GDM1 (cell line): ENCODE measurements at regions not wholly inside any gene's neighbourhood (a gene's known extent, or its start where the extent isn't known, plus 50 kb on each side); places are given as distances from the start of the nearest gene placed in this dataset.

Source experiments
- DNase-seq: peaks from one replicate; lab custom pipeline; 2025; lab: John Stamatoyannopoulos, UW

DNA sequence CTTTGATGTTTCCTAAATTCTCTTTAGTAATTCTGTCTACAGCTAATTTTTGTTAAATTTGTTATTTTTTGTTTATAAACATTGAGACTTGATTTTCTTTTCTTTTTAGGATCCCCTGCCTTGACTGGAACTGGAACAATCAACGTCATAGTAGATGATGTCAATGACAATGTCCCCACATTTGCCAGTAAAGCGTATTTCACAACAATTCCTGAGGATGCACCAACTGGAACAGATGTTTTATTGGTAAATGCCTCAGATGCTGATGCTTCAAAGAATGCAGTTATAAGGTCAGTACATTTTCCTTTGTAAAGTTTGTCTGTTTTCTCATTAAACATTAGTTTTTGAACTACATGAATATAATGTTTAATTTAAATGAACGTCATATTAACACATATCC, 119.4 kb downstream of the FAT4 start:
- no peak for DNase-seq

DNA sequence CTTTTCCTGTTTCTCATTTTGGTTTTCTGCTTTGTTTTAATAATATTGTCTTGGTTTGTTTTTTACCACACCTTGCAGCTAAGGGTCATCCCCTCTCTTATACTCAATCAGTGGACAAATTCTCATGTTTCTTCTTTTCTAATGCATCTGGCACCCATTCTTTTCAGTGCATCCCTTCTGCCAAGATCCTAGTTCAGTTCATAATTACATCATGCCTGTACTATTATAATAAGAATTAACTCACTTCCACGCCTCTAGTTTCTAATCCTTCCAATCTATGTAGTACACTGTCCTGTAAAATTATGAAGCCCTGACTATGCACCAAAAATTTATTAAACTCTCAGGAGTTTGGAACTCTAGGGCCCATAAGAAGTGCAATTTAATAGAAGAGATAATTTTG, 126.1 kb downstream of the FAT4 start:
- no peak for DNase-seq

DNA sequence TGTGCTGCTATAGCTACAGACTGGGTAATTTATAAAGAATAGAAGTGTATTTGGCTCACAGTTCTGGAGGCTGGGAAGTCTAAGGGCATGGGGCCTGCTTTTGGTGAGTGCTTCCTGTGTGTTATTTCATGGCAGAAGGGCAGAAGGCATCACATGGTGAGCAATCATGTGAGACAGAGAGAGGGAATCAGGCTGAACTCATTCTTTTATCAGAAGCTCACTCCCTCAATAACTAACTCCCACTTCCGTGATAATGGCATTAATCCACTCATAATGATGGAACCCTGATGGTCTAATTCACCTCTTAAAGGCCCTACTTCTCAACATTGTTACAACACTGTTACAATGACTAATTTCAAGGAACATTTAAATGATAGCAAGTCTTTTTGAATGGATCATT, 129.4 kb downstream of the FAT4 start:
- DNase-seq, result no peak

DNA sequence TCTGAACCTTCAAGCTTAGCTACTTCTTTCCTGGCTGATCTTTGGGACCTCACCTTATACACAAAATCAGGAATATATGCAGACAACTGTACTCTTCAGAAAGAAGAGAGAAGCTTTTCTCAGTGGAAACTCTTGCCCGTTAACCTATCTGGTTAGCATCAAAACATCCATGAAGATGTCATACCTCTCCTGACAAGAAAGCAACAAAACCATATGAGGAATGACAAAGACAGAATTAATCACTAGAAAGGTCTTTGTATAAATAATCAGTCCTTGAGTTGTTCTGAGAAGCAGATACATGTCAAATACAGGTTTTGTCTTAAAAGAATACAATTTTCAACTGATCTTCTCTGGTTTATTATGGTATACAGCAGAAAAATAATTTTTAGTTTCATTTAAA, 130.8 kb downstream of the FAT4 start:
- DNase-seq, result no peak

DNA sequence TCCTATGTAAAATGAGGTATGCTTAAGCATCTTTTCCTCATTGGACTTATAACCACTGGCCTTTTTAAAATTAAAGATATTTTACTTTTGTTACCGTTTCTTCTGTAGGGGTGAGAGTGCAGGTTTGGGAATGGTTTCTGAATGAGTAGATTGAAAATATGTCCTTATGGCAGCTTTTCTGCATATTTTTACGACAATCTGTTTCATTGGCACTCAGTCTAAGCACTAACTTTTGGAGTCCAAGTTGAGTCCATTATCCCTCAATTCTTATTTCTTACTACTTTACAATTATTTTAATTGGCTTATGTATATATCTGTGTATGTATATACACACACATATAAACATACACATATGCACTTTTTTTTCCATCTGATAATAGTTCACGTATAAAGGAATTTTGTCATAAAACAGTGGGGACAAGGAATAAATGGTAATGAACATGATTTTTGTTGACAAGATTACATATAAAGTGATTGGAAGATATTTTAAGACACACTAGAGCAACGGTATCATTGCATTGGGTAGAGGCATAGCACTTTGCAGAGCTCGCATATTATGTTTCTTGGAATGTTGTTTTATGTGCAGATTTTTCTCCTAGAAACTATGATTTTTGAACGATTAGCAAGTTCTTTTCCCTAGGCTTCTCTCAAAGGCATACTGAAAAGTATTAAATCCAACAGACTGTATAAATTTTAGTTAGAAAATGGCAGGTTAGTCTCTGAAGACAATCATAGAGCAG, 133.0 kb downstream of the FAT4 start:
- no peak for DNase-seq

DNA sequence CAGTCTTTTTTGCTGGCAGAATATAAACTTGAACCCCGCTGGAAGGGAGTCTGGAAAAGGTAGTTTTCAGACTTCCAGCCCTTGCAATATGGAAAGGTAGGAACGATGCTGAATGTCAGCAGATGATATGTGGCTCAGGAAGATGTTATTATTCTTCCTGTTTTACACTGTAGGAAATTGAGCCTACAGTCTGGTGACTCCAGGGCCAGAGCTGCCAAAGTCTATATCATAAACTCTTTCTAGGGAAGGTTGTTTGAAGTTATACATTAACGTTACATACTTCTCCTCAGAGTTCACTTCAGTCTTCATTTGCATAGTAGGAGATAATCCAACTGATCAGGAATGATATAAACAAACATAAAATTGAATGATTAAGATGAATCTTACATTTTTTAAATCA, 141.3 kb downstream of the FAT4 start:
- no peak for DNase-seq

DNA sequence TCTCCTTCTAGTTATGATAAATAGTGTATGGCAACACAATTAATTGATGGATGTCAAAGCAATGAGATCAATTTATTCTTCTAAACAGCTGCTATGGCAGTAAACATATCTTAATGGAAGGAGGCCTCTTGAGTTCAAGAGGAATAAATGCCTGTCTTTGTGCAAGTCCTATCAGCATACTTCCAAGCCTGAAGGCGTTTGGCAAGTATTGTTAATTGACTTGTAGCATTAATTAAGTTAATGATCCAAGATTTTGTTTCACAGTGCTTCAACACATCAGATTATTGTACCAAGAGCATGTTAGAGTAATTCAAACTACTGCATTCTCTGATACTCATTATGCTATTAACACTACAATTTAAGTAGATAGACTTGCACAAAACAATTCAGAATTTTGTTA, 144.8 kb downstream of the FAT4 start:
- no peak for DNase-seq

DNA sequence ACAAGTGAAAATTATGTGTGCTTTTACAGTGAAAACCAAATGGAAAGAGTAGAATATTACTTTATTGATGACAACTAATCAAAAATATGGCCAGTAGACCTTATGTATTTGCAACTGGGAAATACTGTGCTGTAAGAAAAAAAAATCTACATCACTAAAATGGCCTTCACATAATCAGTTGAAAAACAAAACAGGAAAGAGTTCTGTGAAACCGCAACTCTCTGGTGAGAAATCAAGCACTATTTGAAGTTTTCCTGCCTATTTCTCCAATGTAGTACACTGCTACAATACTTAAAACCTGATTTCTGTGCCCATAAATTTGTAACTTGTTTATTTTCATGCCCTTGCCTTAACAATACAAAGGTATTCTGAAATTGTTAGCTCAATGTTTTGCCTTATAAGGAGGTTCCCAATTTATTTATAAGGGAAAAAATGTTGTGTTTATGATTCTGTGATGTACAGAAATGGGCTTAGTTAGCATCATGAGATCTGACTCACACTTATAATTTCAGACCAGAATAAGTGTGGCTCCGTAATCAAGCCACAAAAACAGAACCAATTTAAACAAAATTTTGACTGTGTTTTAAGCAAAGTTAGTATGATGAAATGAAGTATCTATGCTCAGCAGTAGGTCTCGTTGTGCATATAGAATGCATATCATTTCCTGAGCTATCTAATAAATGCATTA, 147.1 kb downstream of the FAT4 start:
- no peak for DNase-seq

DNA sequence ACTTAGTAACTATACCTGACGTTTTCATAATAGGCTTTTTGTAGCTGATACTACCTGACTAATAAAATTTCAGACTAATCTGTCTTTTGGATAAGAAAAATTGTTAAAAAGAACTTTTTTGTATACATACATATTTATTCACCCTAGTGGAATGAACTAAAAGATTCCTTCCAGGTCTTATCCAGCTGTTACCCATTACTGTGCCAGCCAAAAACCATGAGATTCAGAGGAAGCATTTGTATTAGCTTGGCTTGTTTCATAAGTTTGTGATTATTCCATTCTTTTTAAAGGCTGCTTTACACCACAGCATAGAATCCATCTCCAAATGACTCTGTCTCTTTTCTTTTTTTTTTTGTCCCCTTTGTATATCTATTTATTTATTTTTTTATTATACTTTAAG, 149.4 kb downstream of the FAT4 start:
- DNase-seq, result no peak

DNA sequence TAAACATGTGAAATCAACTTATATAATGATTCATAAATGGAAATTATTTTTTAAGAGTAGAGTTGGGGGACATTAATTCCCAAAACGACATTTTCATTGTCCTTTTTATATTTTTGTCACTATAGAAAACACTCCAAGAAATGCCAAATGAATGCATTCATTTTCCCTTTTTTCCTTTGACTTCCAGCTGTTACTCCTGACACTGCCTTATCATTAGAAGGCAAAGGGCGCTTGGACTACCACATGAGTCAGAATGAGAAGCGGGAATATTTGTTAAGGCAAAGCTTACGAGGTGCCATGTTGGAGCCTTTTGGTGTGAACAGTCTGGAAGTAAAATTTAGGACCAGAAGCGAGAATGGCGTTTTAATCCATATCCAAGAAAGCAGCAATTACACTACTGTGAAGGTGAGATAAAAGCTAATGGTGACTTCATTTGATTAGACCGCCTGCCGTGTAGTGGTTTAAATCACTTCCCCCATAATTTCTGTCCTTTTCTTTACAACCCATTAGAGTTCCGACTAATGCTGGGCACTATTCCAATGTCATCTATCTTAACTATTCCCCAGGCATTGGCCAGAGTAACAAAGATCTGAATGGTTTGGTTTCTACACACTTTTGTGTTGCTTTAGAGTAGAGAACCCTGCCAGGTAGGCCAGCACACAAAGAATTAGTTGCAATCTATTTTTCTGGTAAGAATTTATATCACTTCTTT, 166.7 kb downstream of the FAT4 start:
- DNase-seq, result no peak

DNA sequence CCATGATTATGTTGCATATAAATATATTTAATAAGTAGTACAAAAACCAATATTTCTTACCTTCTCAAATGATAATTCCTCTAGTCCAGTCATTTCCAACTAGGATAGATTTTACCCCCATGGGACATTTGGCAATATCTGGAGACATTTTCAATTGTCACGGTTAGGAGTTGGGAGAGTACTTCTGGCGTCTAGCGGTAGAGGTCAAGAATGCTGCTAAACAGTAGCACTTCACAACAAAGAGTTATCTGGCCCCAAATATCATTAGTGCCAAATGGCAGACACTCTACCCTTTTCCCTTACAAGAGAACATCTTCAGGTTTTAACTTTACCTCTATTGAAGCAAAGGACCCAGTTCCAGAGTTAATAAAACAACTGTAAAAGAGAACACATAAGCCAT, 168.1 kb downstream of the FAT4 start:
- DNase-seq, result no peak

DNA sequence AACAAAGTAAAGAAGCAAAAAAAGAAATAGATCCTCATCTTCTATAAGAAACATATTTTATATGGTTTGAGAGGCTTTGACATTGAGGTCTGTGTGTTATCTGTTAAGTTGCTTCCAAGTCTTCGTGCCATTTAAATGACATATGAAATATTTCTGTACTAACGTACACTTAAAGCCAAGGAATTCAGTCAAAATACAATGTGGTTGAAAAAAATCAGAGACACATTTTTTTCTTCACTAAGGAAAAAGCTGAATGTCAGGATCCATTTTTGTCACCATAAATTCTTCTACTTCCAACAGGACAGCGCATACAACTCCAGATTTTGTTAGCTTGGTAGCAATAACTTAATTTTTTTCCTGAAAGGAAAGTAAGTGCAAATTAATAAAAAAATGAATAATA, 168.5 kb downstream of the FAT4 start:
- no peak for DNase-seq

DNA sequence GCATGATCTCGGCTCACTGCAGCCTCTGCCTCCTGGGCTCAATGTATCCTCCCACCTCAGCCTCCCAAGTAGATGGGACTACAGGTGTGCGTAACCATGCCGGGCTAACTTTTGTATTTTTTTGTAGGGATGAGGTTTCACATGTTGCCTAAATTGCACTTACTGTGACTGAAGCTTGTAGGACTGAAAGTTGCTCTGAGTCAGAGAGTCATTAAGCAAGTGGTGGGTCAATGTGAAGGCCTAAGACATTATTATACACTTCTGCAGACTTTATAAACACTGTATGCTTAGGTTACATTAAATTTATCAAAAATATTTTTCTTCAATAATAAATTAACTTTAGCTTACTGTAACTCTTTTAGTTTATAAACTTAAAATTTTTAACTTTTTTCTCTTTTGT, 170.2 kb downstream of the FAT4 start:
- no peak for DNase-seq

DNA sequence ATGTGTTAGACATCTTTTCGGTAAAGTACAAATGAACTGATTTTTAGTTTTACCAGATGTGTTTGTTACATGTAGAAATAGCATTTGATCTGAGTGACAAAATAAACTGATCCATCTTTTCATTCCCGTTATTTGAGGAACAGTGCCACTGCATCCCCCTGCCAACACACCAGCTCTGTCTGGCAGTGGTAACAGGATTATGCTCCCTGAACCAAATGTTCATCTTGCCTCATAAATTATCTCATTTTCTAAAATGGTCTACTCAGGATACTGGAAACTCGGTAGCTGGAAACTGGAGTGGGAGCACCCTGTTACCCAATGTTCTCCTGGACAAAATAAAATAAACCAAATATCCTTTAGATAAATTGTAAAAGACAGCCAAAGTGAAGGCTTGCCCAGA, 171.6 kb downstream of the FAT4 start:
- no peak for DNase-seq

DNA sequence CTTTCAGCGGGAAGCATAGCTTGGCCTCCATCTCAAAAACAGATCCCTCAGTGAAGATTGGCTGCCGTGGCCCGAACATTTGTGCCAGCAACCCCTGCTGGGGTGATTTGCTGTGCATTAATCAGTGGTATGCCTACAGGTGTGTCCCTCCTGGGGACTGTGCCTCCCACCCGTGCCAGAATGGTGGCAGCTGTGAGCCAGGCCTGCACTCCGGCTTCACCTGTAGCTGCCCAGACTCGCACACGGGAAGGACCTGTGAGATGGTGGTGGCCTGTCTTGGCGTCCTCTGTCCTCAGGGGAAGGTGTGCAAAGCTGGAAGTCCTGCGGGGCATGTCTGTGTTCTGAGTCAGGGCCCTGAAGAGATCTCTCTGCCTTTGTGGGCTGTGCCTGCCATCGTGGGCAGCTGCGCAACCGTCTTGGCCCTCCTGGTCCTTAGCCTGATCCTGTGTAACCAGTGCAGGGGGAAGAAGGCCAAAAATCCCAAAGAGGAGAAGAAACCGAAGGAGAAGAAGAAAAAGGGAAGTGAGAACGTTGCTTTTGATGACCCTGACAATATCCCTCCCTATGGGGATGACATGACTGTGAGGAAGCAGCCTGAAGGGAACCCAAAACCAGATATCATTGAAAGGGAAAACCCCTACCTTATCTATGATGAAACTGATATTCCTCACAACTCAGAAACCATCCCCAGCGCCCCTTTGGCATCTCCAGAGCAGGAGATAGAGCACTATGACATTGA, 175.4 kb downstream of the FAT4 start:
- DNase-seq, result no peak

DNA sequence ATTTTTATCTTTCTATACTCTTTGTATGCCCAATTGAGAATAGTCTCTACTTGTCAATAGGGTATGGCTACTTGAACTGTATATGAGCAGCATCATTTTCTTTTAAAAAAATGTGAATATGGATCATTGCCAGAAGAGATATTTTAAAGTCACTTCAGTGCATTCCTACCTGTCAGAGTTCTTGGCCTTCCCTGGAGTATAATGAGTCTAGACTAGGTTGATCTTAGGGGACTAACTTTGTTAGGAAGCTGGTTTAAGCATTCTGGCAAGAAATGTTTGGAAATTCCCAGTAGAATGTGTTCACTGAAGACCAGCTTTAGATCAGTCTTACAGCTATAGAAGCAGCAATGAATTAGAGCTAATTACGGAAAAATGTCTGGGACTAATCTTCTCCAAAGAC, 178.2 kb downstream of the FAT4 start:
- no peak for DNase-seq

DNA sequence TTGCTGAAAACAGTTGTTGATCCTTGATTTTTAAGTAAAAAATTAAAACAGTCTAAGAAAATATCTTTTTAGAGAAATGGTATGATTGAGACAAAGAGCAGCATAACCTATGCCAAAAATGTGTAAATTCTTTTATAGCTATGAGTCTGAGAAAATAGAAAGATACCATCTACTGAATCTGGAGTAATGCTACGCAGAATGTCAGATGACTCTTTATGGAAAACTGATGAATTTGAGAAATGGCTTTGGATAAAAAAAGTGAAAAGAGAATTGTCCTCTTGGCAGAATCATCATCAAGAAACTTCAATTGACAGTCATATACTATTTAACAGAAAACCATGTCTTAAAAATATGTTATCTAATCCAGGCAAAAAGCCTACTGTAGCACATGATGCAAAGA, 183.1 kb downstream of the FAT4 start:
- no peak for DNase-seq

DNA sequence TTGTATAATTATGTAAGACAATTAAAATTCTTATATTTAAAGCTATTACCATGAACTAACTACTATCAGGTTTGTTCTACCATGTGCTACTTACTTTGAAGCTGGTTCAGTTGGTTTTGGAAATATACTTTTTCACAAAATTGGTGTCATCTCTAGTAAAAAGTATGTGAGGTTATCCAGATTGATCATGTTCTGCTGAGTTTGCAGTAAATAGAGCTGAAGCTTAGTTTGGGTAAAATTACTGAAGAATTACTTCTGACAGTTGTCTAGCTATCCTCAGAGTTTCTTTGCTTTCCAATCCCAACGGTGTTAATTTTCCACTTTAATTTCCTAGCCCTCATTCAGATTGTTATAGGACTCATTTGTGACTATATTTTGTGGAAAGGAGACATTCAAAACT, 184.2 kb downstream of the FAT4 start:
- no peak for DNase-seq

DNA sequence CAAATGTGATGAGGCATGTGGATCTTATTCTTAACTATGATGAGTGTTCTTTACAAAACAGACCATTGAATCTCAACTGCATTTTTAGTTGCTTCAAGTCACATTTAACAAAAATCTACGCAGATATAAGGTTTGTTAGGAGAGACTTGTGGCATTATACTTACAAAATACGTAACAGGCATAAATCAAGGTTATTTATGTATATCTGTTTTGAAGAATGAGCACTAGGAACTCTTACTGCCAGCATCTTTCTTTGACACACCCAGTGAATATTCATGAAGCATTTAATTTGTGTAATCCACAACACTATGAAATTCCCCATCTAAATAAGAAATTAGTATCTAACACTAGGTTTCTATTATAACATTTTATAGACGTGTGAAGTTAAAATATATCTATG, 186.3 kb downstream of the FAT4 start:
- no peak for DNase-seq

DNA sequence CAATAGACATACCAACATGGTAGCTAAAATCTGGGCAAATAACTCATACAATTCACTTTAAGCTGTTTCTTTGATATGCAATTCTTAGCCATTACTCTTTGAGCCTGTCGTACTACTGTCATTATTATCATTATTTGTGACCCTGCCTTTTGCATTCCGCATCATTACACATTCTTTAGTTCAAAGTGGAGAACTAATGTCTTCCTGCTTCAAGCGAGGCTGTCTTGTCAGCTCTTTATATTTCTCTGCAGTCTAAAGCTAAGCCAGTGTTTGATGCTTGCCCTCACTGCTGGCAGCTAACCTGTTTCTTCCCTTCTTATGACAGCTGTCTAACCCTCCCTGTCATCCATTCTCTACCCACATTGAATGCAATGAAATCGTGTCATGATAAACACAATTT, 186.8 kb downstream of the FAT4 start:
- no peak for DNase-seq

DNA sequence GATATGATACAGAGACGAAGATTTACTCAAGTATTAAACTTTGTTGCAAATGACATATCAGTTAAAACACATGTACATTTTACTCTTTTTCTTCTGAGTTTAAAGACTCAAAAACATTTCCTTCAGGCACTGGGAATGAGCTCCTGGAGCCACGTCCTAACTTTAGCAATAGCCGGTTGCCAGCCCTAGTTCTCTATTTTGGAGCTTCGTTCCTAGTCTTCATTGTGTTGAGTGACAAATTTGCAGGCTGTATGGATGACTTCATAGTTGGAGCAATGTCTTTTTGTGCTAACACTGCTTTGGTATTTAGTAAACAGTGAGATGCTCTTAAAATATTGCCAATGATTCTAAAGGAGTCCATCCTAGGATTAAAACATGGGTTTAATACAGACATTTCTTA, 190.9 kb downstream of the FAT4 start:
- no peak for DNase-seq

DNA sequence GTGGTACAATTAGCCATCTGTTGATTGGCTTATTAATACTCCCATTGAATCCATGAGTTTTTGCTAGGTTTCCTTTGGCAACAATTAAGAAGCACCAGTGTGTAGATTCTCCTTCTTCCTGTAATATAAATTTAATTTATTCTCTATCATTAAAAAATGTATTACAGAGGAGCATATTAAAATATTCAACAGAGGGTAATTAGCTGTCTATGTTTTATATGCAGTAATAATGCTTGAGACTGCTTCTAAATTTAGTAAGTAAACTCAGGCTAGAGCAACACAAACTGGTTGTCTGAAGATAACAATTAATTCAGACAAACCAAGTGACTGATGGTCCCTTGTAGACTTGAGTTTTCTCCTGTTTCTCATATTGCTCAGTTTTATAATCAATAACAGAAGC, 192.4 kb downstream of the FAT4 start:
- DNase-seq, result no peak

DNA sequence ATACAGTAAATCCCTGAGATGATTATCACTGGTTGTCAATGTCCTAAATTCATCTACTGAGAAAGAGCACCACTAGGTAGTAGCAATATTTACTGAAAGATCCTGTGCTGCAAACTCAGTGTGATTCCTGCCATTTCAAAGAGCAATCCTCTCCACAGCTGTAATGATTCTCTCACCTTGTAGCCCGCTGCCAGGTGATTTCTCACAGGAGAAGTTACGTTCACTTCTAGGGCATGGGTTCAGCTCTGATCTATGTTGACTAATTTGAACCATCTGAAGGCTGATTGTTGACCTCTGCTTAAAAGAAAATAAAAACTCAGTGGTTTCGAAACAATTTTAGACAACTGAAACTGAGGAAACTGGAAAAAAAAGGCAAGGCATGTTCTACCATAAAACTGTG, 197.0 kb downstream of the FAT4 start:
- no peak for DNase-seq
